Astrocyte (in vitro differentiated cells and primary cell): ENCODE measurements at regions not wholly inside any gene's neighbourhood (a gene's known extent, or its start where the extent isn't known, plus 50 kb on each side); places are given as distances from the start of the nearest gene placed in this dataset.

Source experiments
- CTCF ChIP-seq: IDR thresholded peaks from 2 replicates; pipeline ENCODE4 v1.5.1; 2011; ENCODE audit warnings: low read depth, mild to moderate bottlenecking, inconsistent platforms, low read length, moderate library complexity; ENCODE audit not compliant: insufficient read depth
- EZH2 ChIP-seq: IDR thresholded peaks from 2 replicates; pipeline ENCODE4 v1.6.1; 2012; ENCODE audit warnings: mild to moderate bottlenecking, low read length, inconsistent platforms; ENCODE audit not compliant: insufficient read depth

DNA sequence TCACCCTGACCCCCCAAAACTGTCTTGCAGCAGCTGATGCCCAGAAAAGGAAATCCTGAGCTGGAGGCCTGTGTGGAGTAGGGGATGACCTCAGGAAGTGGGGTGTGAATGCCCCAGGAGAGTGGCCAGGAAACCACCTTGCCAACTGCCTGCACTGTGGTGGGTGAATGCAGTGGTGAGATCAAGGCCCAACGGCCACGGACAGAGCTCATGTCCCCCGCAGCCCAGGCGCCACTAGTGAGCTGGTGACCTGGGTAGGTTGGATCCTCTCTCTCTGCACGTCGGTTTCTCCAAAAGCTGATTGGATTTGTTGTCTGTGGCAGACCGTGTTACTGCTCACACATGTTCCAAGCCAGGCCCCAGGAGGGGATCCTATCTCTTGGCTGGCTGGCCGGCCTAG, 448.9 kb downstream of the TCERG1L start:
- TF ChIP-seq EZH2 (no peak), CTCF (no peak)
